ENCODE measurements at regions not wholly inside any gene's neighbourhood (a gene's known extent, or its start where the extent isn't known, plus 50 kb on each side); places are given as distances from the start of the nearest gene placed in this dataset.
"Not testable (repeated sequence)": the region's sequence is repeated elsewhere in the genome, so short reads cannot be mapped to it uniquely, and the experiment has no call there.

GRCh38 chr21:18522181-18522972, 118.8 kb upstream of the TMPRSS15 start:
- Mint-ChIP-seq H3K4me1 (no peaks in the 10 kb centered on the region), H3K9me3 (peaks cover 4 to 22% (median 7%) of the 10 kb centered on the region in 6 donors), H3K27ac (no peak overlapping the region), H3K36me3 (no peaks in the 10 kb centered on the region), H3K27me3 (ENCODE audit: low read depth in 3 of 3) (peaks cover 0 to 3% (median 0%) of the 10 kb centered on the region in 3 donors), H3K4me3 (no peak overlapping the region)
- DNase-seq: no peak

GRCh38 chr21:18524097-18524880, 120.7 kb upstream of the TMPRSS15 start:
- Mint-ChIP-seq H3K27me3 (ENCODE audit: low read depth in 3 of 3) (no peaks in the 10 kb centered on the region), H3K4me1 (no peaks in the 10 kb centered on the region), H3K4me3 (no peak overlapping the region)

GRCh38 chr21:18529254-18529653, 125.7 kb upstream of the TMPRSS15 start:
- Mint-ChIP-seq H3K27ac (no peak overlapping the region), H3K27me3 (ENCODE audit: low read depth in 3 of 3) (peaks cover 0 to 1% (median 0%) of the 10 kb centered on the region in 3 donors), H3K36me3 (no peaks in the 10 kb centered on the region), H3K4me1 (no peaks in the 10 kb centered on the region), H3K4me3 (no peak overlapping the region), H3K9me3 (peaks cover 0 to 16% (median 5%) of the 10 kb centered on the region in 6 donors)
- DNase-seq: no peak

More at GRCh38 chr21:18524097-18524880, 120.7 kb upstream of the TMPRSS15 start:
- no peak for DNase-seq
- Mint-ChIP-seq H3K9me3 (peaks cover 3 to 11% (median 7%) of the 10 kb centered on the region in 6 donors), H3K36me3 (no peaks in the 10 kb centered on the region), H3K27ac (no peak overlapping the region)

- peaks cover 11 to 26% (median 20%) of the 10 kb centered on the region in 6 donors for H3K9me3 Mint-ChIP-seq
- no peak for DNase-seq
- no peaks in the 10 kb centered on the region for H3K4me1 Mint-ChIP-seq
- H3K36me3 Mint-ChIP-seq: no peaks in the 10 kb centered on the region
- no peaks in the 10 kb centered on the region for H3K27me3 Mint-ChIP-seq (ENCODE audit: low read depth in 3 of 3)
- H3K4me3 Mint-ChIP-seq: no peak overlapping the region
- H3K27ac Mint-ChIP-seq: no peak overlapping the region
Observed at GRCh38 chr21:18542081-18542480, 138.5 kb upstream of the TMPRSS15 start.

- Mint-ChIP-seq H3K4me1 (no peaks in the 10 kb centered on the region), H3K36me3 (no peaks in the 10 kb centered on the region), H3K9me3 (peaks cover 6 to 38% (median 17%) of the 10 kb centered on the region in 6 donors), H3K27me3 (ENCODE audit: low read depth in 3 of 3) (no peaks in the 10 kb centered on the region), H3K4me3 (no peak overlapping the region), H3K27ac (no peak overlapping the region)
- no peak for DNase-seq
Observed at GRCh38 chr21:18545908-18546307, 142.3 kb upstream of the TMPRSS15 start.

GRCh38 chr21:18547347-18547746, 143.8 kb upstream of the TMPRSS15 start:
- H3K4me1 Mint-ChIP-seq: no peaks in the 10 kb centered on the region
- H3K36me3 Mint-ChIP-seq: no peaks in the 10 kb centered on the region
- no peak overlapping the region for H3K4me3 Mint-ChIP-seq
- H3K27me3 Mint-ChIP-seq (ENCODE audit: low read depth in 3 of 3): no peaks in the 10 kb centered on the region
- DNase-seq: no peak
- H3K27ac Mint-ChIP-seq: no peak overlapping the region
- peaks cover 2 to 31% (median 18%) of the 10 kb centered on the region in 6 donors for H3K9me3 Mint-ChIP-seq

- Mint-ChIP-seq H3K36me3 (no peaks in the 10 kb centered on the region), H3K4me1 (no peaks in the 10 kb centered on the region), H3K27ac (no peak overlapping the region), H3K9me3 (peaks cover 2 to 37% (median 17%) of the 10 kb centered on the region in 6 donors), H3K4me3 (no peak overlapping the region), H3K27me3 (ENCODE audit: low read depth in 3 of 3) (no peaks in the 10 kb centered on the region)
- DNase-seq: no peak
Observed at GRCh38 chr21:18548249-18548648, 144.7 kb upstream of the TMPRSS15 start.

GRCh38 chr21:18549214-18549905, 145.8 kb upstream of the TMPRSS15 start:
- Mint-ChIP-seq H3K36me3 (no peaks in the 10 kb centered on the region), H3K27ac (no peak overlapping the region), H3K4me1 (no peaks in the 10 kb centered on the region), H3K4me3 (no peak overlapping the region), H3K27me3 (ENCODE audit: low read depth in 3 of 3) (no peaks in the 10 kb centered on the region), H3K9me3 (peaks cover 5 to 40% (median 17%) of the 10 kb centered on the region in 6 donors)
- no peak for DNase-seq

- Mint-ChIP-seq H3K9me3 (peaks cover 2 to 35% (median 14%) of the 10 kb centered on the region in 6 donors), H3K4me1 (no peaks in the 10 kb centered on the region), H3K27ac (no peak overlapping the region), H3K4me3 (no peak overlapping the region), H3K36me3 (no peaks in the 10 kb centered on the region), H3K27me3 (ENCODE audit: low read depth in 3 of 3) (no peaks in the 10 kb centered on the region)
- DNase-seq: no peak
Observed at GRCh38 chr21:18550361-18550760, 146.8 kb upstream of the TMPRSS15 start.

GRCh38 chr21:18553786-18554185, 150.2 kb upstream of the TMPRSS15 start:
- no peaks in the 10 kb centered on the region for H3K36me3 Mint-ChIP-seq
- no peak for DNase-seq
- no peak overlapping the region for H3K27ac Mint-ChIP-seq
- H3K9me3 Mint-ChIP-seq: peaks cover 4 to 29% (median 12%) of the 10 kb centered on the region in 6 donors
- no peaks in the 10 kb centered on the region for H3K27me3 Mint-ChIP-seq (ENCODE audit: low read depth in 3 of 3)
- H3K4me1 Mint-ChIP-seq: no peaks in the 10 kb centered on the region
- no peak overlapping the region for H3K4me3 Mint-ChIP-seq

GRCh38 chr21:18567770-18568169, 164.2 kb upstream of the TMPRSS15 start:
- H3K4me1 Mint-ChIP-seq; DNase-seq; H3K4me3 Mint-ChIP-seq; H3K27me3 Mint-ChIP-seq (ENCODE audit: low read depth in 3 of 3); H3K36me3 Mint-ChIP-seq; H3K27ac Mint-ChIP-seq: not testable (repeated sequence)
- peaks cover 3 to 33% (median 9%) of the 10 kb centered on the region in 6 donors for H3K9me3 Mint-ChIP-seq

- Mint-ChIP-seq H3K27ac (no peak overlapping the region), H3K36me3 (peaks cover 0 to 4% (median 0%) of the 10 kb centered on the region in 3 donors), H3K27me3 (ENCODE audit: low read depth in 3 of 3) (peaks cover 0 to 2% (median 0%) of the 10 kb centered on the region in 3 donors), H3K9me3 (peaks cover 9 to 56% (median 26%) of the 10 kb centered on the region in 6 donors), H3K4me3 (no peak overlapping the region), H3K4me1 (no peaks in the 10 kb centered on the region)
- no peak for DNase-seq
Observed at GRCh38 chr21:18588001-18588662, 184.5 kb upstream of the TMPRSS15 start.

GRCh38 chr21:18601146-18601545, 197.6 kb upstream of the TMPRSS15 start:
- DNase-seq: no peak
- Mint-ChIP-seq H3K4me3 (no peak overlapping the region), H3K9me3 (peaks cover 4 to 47% (median 21%) of the 10 kb centered on the region in 6 donors), H3K36me3 (no peaks in the 10 kb centered on the region), H3K4me1 (no peaks in the 10 kb centered on the region), H3K27me3 (ENCODE audit: low read depth in 3 of 3) (no peaks in the 10 kb centered on the region), H3K27ac (no peak overlapping the region)
